HepG2 (cell line): ENCODE measurements at regions not wholly inside any gene's neighbourhood (a gene's known extent, or its start where the extent isn't known, plus 50 kb on each side); places are given as distances from the start of the nearest gene placed in this dataset.

ENCODE experiments used
- ATAC-seq: fragments of 200-7000 bp; cut with Tn5 transposase; 3 replicates; pipeline ENCODE4 v1.9.1; 2020; ENCODE audit warnings: mild to moderate bottlenecking, moderate library complexity
- BruUV-seq: library from RNA; stranded (reverse); fragments of 400-500 nt; replicated peaks from 2 replicates; lab custom pipeline; 2021; lab: Mats Ljungman, UMichigan
- CTCF ChIA-PET: fragments of 300-600 bp; formaldehyde crosslinking; extraction: SDS; loops from one replicate; lab custom pipeline; 2021; ENCODE audit warnings: low total read pairs, inconsistent platforms, low intra/inter-chr PET ratio; lab: Yijun Ruan, JAX
- POLR2A ChIA-PET: fragments of 350-600 bp; sonication (Branson Sonifier 250); formaldehyde crosslinking; loops from one replicate; lab custom pipeline; 2020; ENCODE audit warnings: antibody characterized with exemption, inconsistent platforms; lab: Yijun Ruan, JAX
- DNase-seq: peaks from one replicate; pipeline ENCODE4 v3.0.0-alpha.2; 2015; ENCODE audit warnings: low spot score
- FAIRE-seq: peaks from 3 replicates; lab custom pipeline; 2011; peaks lifted over from hg19 to GRCh38; lab: Jason Lieb, UNC
- H2AFZ ChIP-seq: one replicate; pipeline ENCODE4 v1.6.1; 2011; ENCODE audit warnings: low read length, inconsistent platforms
- H3K27ac ChIP-seq: fragments of 300-600 bp; 3 replicates; pipeline ENCODE4 v1.8.0; 2011; ENCODE audit warnings: mixed run types, mild to moderate bottlenecking, mixed read lengths, low read length, inconsistent platforms; ENCODE audit not compliant: insufficient read depth; ENCODE audit errors: extremely low read length
- H3K27me3 ChIP-seq, 2 experiments: fragments of 200-600 bp in 1 of 2; 2 replicates in 1 of 2; 3 replicates in 1 of 2; pipeline versions ENCODE4 v1.6.0 to v1.8.0; 2011; ENCODE audit warnings: low read length in 2 of 2, mild to moderate bottlenecking in 2 of 2, moderate library complexity in 2 of 2, inconsistent platforms in 1 of 2; ENCODE audit not compliant: insufficient read depth in 2 of 2, control insufficient read depth in 1 of 2
- H3K36me3 ChIP-seq, 2 experiments: fragments of 200-600 bp in 1 of 2; replicated peaks in 1 of 2; 2 replicates in 1 of 2; 3 replicates in 1 of 2; pipeline versions ENCODE4 v1.5.1 to v1.8.0; 2011; ENCODE audit warnings: low read length in 2 of 2, inconsistent platforms in 1 of 2; ENCODE audit not compliant: insufficient read depth in 2 of 2, control insufficient read depth in 1 of 2
- H3K4me1 ChIP-seq: 2 replicates; pipeline ENCODE4 v1.5.1; 2012; ENCODE audit warnings: low read length, inconsistent platforms; ENCODE audit not compliant: insufficient read depth
- H3K4me2 ChIP-seq: 2 replicates; pipeline ENCODE4 v1.6.0; 2011; ENCODE audit warnings: low read depth, low read length, inconsistent platforms
- H3K4me3 ChIP-seq, 3 experiments: fragments of 200-600 bp in 1 of 3; sonication (generic), shearing (Covaris generic) in 1 of 3; replicated peaks in 1 of 3; 2 replicates each; pipeline ENCODE4 v1.5.1; 2011 to 2016; ENCODE audit warnings: low read length in 3 of 3, inconsistent platforms in 2 of 3, low read depth in 2 of 3, mild to moderate bottlenecking in 2 of 3, control low read depth in 1 of 3, mixed read lengths in 1 of 3; ENCODE audit not compliant: insufficient read depth in 1 of 3
- H3K79me2 ChIP-seq: one replicate; pipeline ENCODE4 v1.6.1; 2011; ENCODE audit warnings: low read length, inconsistent platforms; ENCODE audit not compliant: insufficient read depth
- H3K9ac ChIP-seq: 2 replicates; pipeline ENCODE4 v1.6.0; 2011; ENCODE audit warnings: mild to moderate bottlenecking, low read depth, low read length, inconsistent platforms; ENCODE audit not compliant: insufficient read depth
- H3K9me3 ChIP-seq: 2 replicates; pipeline ENCODE4 v1.5.1; 2012; ENCODE audit warnings: mild to moderate bottlenecking, low read length
- H4K20me1 ChIP-seq: 2 replicates; pipeline ENCODE4 v1.6.0; 2011; ENCODE audit warnings: inconsistent platforms, mild to moderate bottlenecking, low read length, moderate library complexity; ENCODE audit not compliant: insufficient read depth
- AHR ChIP-seq: IDR thresholded peaks from 2 replicates; pipeline ENCODE4 v1.6.1; 2018; ENCODE audit warnings: missing genetic modification reagents, missing compliant biosample characterization
- CBX5 ChIP-seq: sonication (generic); formaldehyde crosslinking; IDR thresholded peaks from 2 replicates; pipeline ENCODE4 v1.4.0; 2020; ENCODE audit warnings: missing genetic modification reagents, borderline replicate concordance
- CENPT ChIP-seq: sonication (generic); formaldehyde crosslinking; IDR thresholded peaks from 2 replicates; pipeline ENCODE4 v1.8.0; 2022; ENCODE audit warnings: low read depth, mild to moderate bottlenecking, moderate library complexity, missing genetic modification reagents
- CSRNP2 ChIP-seq: sonication (generic); formaldehyde crosslinking; conservative IDR thresholded peaks from 2 replicates; pipeline ENCODE4 v1.8.0; 2022; ENCODE audit warnings: low read depth, missing genetic modification reagents
- DNMT3B ChIP-seq: conservative IDR thresholded peaks from 2 replicates; pipeline ENCODE4 v1.6.1; 2016; ENCODE audit warnings: missing biosample characterization, control low read depth
- GABPA ChIP-seq, 2 experiments: IDR thresholded peaks; 2 replicates each; pipeline ENCODE4 v1.6.1; 2011 to 2016; ENCODE audit warnings: low read depth in 2 of 2, low read length in 1 of 2, missing biosample characterization in 1 of 2, missing genetic modification characterization in 1 of 2
- HIVEP1 ChIP-seq: sonication (generic); formaldehyde crosslinking; IDR thresholded peaks from 2 replicates; pipeline ENCODE4 v1.4.0; 2020; ENCODE audit warnings: mild to moderate bottlenecking, missing genetic modification reagents
- MATR3 ChIP-seq: sonication (generic); formaldehyde crosslinking; IDR thresholded peaks from 2 replicates; pipeline ENCODE4 v1.4.0; 2020; ENCODE audit warnings: missing genetic modification reagents
- SIN3B ChIP-seq: fragments of 150-350 bp; IDR thresholded peaks from 2 replicates; pipeline ENCODE4 v1.6.1; 2014; ENCODE audit warnings: low read length
- SMAD1 ChIP-seq: sonication (generic); formaldehyde crosslinking; IDR thresholded peaks from 2 replicates; pipeline ENCODE4 v1.4.0; 2020; ENCODE audit warnings: missing genetic modification reagents, low read depth, mild to moderate bottlenecking, borderline replicate concordance
- SMC3 ChIP-seq: IDR thresholded peaks from 2 replicates; pipeline ENCODE4 v1.6.1; 2011; ENCODE audit warnings: low read length, improper control_type of control experiment
- SRSF9 ChIP-seq: fragments of 200-400 bp; formaldehyde crosslinking; IDR thresholded peaks from 2 replicates; pipeline ENCODE4 v1.6.1; 2018; ENCODE audit warnings: borderline replicate concordance, mild to moderate bottlenecking, low read depth, low read length; ENCODE audit not compliant: insufficient read depth, poor library complexity, severe bottlenecking
- ZBTB7A ChIP-seq: sonication (generic); formaldehyde crosslinking; IDR thresholded peaks from 2 replicates; pipeline ENCODE4 v1.8.0; 2022; ENCODE audit warnings: mild to moderate bottlenecking, missing genetic modification reagents
- ZFP62 ChIP-seq: sonication (generic); formaldehyde crosslinking; IDR thresholded peaks from 2 replicates; pipeline ENCODE4 v1.4.0; 2020; ENCODE audit warnings: missing genetic modification reagents
- ZNF180 ChIP-seq: sonication (generic); formaldehyde crosslinking; IDR thresholded peaks from 2 replicates; pipeline ENCODE4 v1.4.0; 2020; ENCODE audit warnings: low read depth, missing genetic modification reagents, borderline replicate concordance
- ZNF30 ChIP-seq: sonication (generic); formaldehyde crosslinking; IDR thresholded peaks from 2 replicates; pipeline ENCODE4 v1.5.0; 2020; ENCODE audit warnings: mild to moderate bottlenecking, missing genetic modification reagents
- ZNF367 ChIP-seq: sonication (generic); formaldehyde crosslinking; IDR thresholded peaks from 2 replicates; pipeline ENCODE4 v1.4.0; 2020; ENCODE audit warnings: missing genetic modification reagents, borderline replicate concordance
- ZNF7 ChIP-seq: IDR thresholded peaks from 2 replicates; pipeline ENCODE4 v1.6.1; 2016; ENCODE audit warnings: missing biosample characterization, missing genetic modification reagents
- ZNF879 ChIP-seq: sonication (generic); formaldehyde crosslinking; IDR thresholded peaks from 2 replicates; pipeline ENCODE4 v1.8.1; 2023; ENCODE audit warnings: missing genetic modification reagents
- WGBS: methylation state at CpG from one replicate; pipeline ENCODE4 v1.1.6; 2017; ENCODE audit warnings: low lambda C conversion rate; 5-methylcytosine and 5-hydroxymethylcytosine counted together
- in situ Hi-C: cut with HindIII; loops from 2 replicates; pipeline ENCODE4 v1.10.0; 2017; ENCODE audit warnings: low pct_unique_long_range_greater_than_20kb; ENCODE audit not compliant: extremely low pct_ligation_motif_present
- intact Hi-C: fragments of 100-400 bp; cut with micrococcal nuclease; formaldehyde crosslinking; loops from one replicate; pipeline ENCODE4 v1.10.0; 2022; ENCODE audit not compliant: unreplicated experiment
- TF ChIP-seq, protein P1 (sequence below): sonication (generic); IDR thresholded peaks from 2 replicates; pipeline ENCODE4 v1.6.1; 2016; ENCODE audit warnings: low read depth, borderline replicate concordance

- TF ChIP-seq ZFP62 (CRISPR knock-in tag) (no peak), ZNF7 (no peak), ZNF30 (no peak), AHR (CRISPR knock-in tag) (no peak), ZNF180 (no peak)
- Histone ChIP-seq H3K36me3 (no peaks in the 10 kb centered on the region), H3K4me2 (no peak overlapping the region), H3K9me3 (no peaks in the 10 kb centered on the region), H3K4me1 (no peaks in the 10 kb centered on the region), H3K4me3 (no peak overlapping the region), H3K27me3 (no peaks in the 10 kb centered on the region), H4K20me1 (no peaks in the 10 kb centered on the region), H3K9ac (no peak overlapping the region), H3K27ac (no peak overlapping the region), H2AFZ (no peak overlapping the region), H3K79me2 (no peaks in the 10 kb centered on the region)
- no peak for DNase-seq
- CTCF ChIA-PET, result no interaction called here
- WGBS, result 97% methylated on average over 4 of the region's 4 CpGs
- no peak for ATAC-seq
- intact Hi-C loops, result no loop called here
- FAIRE-seq, result no peak
- POLR2A ChIA-PET, result no interaction called here
- BruUV-seq, result no TSS peak
- in situ Hi-C loops, result no loop called here
Observed at GRCh38 chr3:30539206-30539605, 67.2 kb upstream of the TGFBR2 start.

DNA sequence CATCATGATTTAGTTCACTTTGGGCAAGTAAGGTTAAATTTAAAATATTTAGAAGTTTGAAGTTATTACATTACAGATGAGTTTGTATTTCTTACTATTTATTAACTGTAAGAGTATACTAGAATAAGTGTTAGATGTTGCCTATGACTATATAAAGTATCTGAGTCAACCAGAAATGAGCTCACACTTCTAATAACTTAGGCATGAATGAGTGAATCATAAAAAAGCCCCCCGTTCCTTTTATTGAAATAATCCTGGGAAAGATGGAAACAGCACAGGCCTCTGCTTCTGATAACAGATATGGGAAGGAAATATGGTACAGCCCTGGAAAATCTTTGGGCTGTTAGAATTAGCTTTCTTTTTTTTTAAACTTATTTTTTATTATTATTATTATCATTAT, 66.6 kb upstream of the TGFBR2 start:
- no peak overlapping the region for H3K4me3 ChIP-seq
- ChIA-PET POLR2A (no interaction called here), CTCF (no interaction called here)
- no peak overlapping the region for H3K4me2 ChIP-seq
- H3K36me3 ChIP-seq, result no peaks in the 10 kb centered on the region
- H4K20me1 ChIP-seq, result no peaks in the 10 kb centered on the region
- WGBS, result 96% methylated on average over 1 of the region's 1 CpG
- H2AFZ ChIP-seq, result no peak overlapping the region
- DNase-seq (no peak), ATAC-seq (no peak), FAIRE-seq (no peak)
- H3K27me3 ChIP-seq, result no peaks in the 10 kb centered on the region
- intact Hi-C loops, result no loop called here
- H3K4me1 ChIP-seq, result no peaks in the 10 kb centered on the region
- TF ChIP-seq SRSF9 (no peak), CSRNP2 (CRISPR knock-in tag) (no peak), SIN3B (no peak), ZNF367 (no peak), SMC3 (no peak), ZNF879 (CRISPR knock-in tag) (no peak), ZBTB7A (no peak), CBX5 (no peak), DNMT3B (no peak), MATR3 (no peak), SMAD1 (no peak), CENPT (CRISPR knock-in tag) (no peak), HIVEP1 (CRISPR knock-in tag) (no peak), GABPA (IDR thresholded peaks at IDR 0.05; ENCODE audit: low read depth, low read length) (no peak), GABPA (CRISPR knock-in tag; IDR thresholded peaks at IDR 0.05; ENCODE audit: low read depth) (no peak)
- TF ChIP-seq, protein P1, sequence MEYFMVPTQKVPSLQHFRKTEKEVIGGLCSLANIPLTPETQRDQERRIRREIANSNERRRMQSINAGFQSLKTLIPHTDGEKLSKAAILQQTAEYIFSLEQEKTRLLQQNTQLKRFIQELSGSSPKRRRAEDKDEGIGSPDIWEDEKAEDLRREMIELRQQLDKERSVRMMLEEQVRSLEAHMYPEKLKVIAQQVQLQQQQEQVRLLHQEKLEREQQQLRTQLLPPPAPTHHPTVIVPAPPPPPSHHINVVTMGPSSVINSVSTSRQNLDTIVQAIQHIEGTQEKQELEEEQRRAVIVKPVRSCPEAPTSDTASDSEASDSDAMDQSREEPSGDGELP, result no peak
- H3K27ac ChIP-seq, result no peak overlapping the region
- no peak overlapping the region for H3K9ac ChIP-seq
- no TSS peak for BruUV-seq
- in situ Hi-C loops, result no loop called here
- H3K79me2 ChIP-seq, result no peaks in the 10 kb centered on the region
- no peaks in the 10 kb centered on the region for H3K9me3 ChIP-seq
